NCI-H446 treated with DMSO at 0.1 percent for 48 hours (cell line): ENCODE measurements at regions not wholly inside any gene's neighbourhood (a gene's known extent, or its start where the extent isn't known, plus 50 kb on each side); places are given as distances from the start of the nearest gene placed in this dataset.

Source experiments
- DNase-seq: peaks from one replicate; lab custom pipeline; 2025; lab: John Stamatoyannopoulos, UW

DNA sequence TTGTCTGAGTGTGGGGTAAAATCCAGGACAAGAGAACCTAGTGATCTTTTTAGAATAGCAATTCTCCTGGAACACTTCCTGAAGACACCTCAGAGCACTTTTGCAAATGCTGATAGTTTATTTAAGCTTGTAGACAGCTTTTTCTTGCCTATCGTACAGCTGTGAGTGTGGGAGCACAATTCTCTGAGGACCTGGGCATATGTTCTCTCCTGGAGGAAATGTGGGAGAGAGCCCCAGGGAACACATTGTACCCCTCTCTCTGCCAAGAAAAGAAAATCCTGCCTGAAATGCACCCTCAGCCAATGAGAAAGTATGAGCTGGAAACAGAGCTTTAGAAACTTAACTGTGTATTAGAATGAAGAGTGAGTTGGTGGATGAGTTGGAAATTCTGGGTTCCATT is 308.3 kb upstream of the SEMA6D start:
- DNase-seq: no peak

GRCh38 chr15:47409600-47409999 is 307.7 kb upstream of the SEMA6D start:
- no peak for DNase-seq

DNA sequence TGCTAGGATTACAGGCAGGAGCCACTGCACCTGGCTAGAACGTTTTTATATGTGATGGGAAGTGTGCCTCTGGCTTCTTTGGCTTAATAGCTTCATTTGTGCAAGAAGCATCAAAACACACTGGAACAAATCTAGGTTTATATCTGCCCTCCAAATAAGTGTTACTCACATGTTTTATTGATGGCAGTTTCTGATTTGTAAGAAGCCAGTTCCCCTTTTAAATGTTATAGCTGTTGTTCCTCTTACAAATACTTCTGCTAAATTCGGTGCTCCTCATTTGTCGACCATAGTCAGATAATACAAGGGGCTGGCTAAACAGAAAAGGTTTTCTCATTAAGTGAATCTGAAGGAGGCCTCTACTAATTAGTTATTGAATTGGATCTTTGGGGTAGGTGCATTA is 307.1 kb upstream of the SEMA6D start:
- no peak for DNase-seq

GRCh38 chr15:47411733-47412132 is 305.6 kb upstream of the SEMA6D start:
- no peak for DNase-seq

DNA sequence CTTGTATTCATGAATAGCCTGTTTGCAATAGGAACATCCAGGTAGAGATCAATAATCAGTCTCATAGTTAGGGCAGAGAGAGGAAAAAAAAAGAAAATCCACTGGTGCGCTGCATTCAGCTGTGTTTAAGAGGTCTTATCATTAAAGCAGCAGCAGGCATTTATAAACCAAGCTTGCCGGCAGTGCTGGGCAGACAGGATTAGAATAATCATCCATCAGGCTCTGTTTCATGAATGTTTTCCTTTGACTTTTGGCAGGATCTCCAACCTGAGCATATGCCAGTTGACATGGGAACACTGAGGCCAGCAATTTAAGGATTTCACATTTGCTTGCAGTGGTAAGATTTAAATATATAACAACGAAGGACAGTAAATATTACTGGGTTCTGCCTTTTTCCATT is 305.2 kb upstream of the SEMA6D start:
- DNase-seq: peak; percentile 70

DNA sequence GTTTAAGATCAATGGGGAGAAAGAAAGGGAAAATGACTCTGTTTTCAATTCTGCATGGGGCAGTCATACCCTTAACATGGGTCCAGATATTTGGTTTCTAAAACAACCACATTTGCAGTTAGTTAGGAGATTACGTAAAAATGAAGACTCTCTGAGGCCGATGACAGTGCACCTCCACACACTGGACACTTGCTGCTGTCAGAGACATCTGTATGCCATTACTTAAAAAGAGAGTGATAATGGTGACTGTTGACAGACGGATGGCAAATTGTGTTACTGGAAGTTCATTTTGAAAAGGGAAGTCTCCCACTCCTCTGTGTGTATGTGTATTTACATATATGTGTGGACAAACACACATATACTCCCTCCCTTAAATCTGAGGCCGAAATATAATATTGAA is 304.5 kb upstream of the SEMA6D start:
- no peak for DNase-seq

DNA sequence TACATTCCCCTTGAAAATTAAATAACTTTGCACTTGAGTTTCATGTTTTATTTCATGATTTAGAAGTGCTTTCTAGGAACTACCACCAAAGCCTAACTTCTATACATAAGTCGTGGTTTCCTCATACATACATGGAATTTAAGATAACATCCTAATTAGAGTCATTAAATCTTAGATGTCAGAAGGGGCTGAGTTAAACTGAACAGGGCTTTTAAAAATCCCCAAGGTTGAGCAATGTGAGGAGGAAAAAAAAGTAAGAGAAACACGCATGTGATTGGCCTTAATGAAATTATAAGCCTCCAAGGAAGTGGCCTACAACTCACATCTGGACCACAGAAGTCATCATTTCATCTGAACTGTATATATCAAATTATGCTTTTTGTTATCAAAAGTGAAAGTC is 303.1 kb upstream of the SEMA6D start:
- DNase-seq: no peak

DNA sequence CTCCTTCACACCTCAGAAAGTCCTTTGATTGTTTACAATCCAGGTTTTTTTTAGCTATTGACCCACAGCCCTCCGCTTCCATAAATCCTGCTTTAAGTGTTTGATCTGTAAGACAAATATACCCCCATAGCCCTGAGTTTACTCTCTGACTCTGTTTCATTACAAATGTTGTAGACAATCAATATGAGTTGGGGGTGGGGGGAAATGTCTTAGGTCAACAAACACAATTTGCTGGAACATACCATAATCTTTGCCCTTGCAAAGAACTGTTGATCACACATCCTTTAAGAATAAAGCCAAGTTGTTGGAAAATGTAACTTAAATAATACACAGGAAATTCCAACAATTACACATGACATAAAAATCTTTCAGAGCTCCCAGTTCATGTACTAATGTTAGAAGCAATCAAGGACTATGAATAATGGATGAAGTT is 301.8 kb upstream of the SEMA6D start:
- DNase-seq: no peak

- no peak for DNase-seq
These were observed 294.2 kb upstream of the SEMA6D start for GRCh38 chr15:47422881-47423665.

GRCh38 chr15:47427463-47427862 is 289.8 kb upstream of the SEMA6D start:
- no peak for DNase-seq

DNA sequence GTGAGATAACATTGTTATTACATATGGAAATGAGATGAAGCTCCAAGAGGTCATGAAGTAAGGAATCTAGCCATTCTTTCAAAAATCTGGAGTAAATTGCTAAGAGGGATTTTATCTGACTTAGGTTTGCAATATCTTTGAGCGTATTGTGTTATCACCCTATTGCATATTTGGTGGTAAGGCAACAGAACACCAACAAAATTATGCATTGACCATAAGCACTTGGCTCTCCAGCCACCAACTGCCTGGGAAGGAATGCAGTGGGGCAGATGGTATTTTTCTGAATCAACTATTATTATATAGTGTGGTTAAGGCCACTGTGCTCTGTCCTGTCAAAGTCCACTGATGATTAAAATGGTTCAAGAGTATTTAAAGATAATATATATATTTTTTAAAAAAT is 287.9 kb upstream of the SEMA6D start:
- DNase-seq: no peak

DNA sequence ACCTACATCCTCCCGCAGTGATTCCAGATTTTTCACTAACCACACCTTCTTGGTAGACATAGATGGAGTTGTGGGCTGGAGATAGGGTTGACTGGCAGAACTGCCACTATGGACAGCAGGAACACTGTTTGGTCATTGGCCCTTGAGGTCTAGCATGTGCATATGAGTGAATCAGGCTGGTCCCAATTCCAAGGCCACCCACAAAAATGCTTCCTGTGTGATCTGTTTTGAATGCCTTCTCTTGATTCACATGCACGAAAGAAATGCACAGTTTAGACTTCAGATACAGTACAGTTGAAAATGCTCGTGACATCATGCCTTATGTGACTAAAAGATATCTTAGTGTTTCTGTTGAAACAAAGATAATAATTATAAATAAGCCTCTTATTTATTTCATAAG is 285.8 kb upstream of the SEMA6D start:
- DNase-seq: no peak

GRCh38 chr15:47432826-47433225 is 284.5 kb upstream of the SEMA6D start:
- DNase-seq: no peak

GRCh38 chr15:47434596-47434995 is 282.7 kb upstream of the SEMA6D start:
- no peak for DNase-seq

- DNase-seq: no peak
These were observed 279.8 kb upstream of the SEMA6D start for GRCh38 chr15:47437491-47437890.

GRCh38 chr15:47439146-47440111 is 277.9 kb upstream of the SEMA6D start:
- DNase-seq: no peak

DNA sequence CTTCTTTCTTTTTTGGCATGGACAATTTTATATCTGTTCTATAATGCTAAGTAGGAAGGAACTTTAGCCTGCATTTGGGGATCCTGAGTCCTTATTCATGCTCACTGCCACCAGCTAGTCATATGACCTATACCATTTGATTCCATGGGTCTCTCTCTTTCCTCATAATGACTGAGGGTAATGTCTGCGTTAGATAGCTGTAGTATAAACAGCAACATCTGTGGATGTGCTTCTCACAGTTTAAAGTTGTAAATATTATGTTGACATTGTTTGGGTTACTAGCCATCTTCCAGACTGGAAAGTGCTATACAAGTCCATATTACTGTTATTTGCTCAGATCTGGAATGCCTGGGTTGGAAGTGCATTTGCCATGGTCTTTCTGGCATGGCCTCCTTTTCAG is 274.9 kb upstream of the SEMA6D start:
- no peak for DNase-seq

DNA sequence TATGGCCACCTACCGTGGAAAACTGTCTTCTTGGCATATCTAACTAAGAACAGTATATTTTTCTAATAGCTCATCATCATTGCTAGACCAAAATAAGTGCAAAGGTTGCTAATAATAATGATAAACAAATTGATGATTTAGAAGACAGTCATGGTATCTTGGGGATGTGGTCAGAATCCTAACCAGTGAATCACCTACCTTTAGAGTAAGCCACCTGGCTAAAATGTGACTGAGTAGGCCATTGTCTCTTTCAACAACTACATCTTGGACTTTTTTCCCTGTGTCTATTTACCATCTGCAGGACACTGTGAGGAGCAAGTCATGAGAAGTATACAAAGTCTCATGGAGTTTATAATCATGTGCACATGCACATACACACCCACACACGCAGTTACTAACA is 273.5 kb upstream of the SEMA6D start:
- DNase-seq: no peak

- no peak for DNase-seq
These were observed 271.4 kb upstream of the SEMA6D start for GRCh38 chr15:47445723-47446392.

- DNase-seq: no peak
These were observed 256.3 kb upstream of the SEMA6D start for GRCh38 chr15:47460795-47461573.

GRCh38 chr15:47461652-47462141 is 255.6 kb upstream of the SEMA6D start:
- DNase-seq: no peak

DNA sequence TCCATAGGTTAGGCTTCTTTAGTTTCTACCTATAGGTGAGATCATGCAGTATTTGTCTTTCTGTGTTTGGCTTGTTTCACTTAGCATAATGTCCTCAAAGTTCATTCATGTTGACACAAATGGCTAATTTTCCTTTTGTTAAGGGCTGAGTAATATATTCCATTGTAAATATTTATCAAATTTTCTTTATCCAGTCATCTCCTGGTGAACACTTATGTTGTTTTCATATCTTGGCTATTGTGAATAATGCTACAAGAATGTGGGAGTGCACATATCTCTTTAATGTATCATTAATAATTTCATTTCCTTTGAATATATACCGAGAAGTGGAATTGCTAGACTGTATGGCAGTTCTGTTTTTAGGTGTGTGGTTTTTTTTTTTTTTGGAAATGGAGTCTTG is 250.9 kb upstream of the SEMA6D start:
- DNase-seq: no peak
